ENCODE measurements at regions not wholly inside any gene's neighbourhood (a gene's known extent, or its start where the extent isn't known, plus 50 kb on each side); places are given as distances from the start of the nearest gene placed in this dataset.
"Not testable (repeated sequence)": the region's sequence is repeated elsewhere in the genome, so short reads cannot be mapped to it uniquely, and the experiment has no call there.

DNA sequence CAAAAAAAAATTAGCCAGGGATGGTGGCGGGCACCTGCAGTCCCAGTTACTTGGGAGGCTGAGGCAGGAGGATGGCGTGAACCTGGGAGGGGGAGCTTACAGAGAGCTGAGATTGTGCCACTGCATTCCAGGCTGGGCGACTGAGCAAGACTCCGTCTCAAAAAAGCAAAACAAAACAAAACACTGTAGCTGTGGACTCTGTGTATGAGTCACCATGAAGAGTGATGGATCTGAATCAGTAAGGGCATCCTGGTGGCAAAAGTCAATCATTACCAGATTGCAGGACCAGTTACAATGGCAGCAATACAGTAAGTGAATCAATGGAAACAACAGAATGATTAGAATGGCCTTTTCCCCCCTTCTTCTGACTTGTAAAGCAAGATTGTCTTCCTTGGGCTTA is 113.7 kb upstream of the CCDC180 start:
- TF ChIP-seq, protein P1, sequence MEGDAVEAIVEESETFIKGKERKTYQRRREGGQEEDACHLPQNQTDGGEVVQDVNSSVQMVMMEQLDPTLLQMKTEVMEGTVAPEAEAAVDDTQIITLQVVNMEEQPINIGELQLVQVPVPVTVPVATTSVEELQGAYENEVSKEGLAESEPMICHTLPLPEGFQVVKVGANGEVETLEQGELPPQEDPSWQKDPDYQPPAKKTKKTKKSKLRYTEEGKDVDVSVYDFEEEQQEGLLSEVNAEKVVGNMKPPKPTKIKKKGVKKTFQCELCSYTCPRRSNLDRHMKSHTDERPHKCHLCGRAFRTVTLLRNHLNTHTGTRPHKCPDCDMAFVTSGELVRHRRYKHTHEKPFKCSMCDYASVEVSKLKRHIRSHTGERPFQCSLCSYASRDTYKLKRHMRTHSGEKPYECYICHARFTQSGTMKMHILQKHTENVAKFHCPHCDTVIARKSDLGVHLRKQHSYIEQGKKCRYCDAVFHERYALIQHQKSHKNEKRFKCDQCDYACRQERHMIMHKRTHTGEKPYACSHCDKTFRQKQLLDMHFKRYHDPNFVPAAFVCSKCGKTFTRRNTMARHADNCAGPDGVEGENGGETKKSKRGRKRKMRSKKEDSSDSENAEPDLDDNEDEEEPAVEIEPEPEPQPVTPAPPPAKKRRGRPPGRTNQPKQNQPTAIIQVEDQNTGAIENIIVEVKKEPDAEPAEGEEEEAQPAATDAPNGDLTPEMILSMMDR (IDR thresholded peaks at IDR 0.05), result not testable (repeated sequence)
- TF ChIP-seq, protein P2, sequence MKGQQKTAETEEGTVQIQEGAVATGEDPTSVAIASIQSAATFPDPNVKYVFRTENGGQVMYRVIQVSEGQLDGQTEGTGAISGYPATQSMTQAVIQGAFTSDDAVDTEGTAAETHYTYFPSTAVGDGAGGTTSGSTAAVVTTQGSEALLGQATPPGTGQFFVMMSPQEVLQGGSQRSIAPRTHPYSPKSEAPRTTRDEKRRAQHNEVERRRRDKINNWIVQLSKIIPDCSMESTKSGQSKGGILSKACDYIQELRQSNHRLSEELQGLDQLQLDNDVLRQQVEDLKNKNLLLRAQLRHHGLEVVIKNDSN (CRISPR knock-in tag; IDR thresholded peaks at IDR 0.05), result not testable (repeated sequence)
- TF ChIP-seq, protein P3, sequence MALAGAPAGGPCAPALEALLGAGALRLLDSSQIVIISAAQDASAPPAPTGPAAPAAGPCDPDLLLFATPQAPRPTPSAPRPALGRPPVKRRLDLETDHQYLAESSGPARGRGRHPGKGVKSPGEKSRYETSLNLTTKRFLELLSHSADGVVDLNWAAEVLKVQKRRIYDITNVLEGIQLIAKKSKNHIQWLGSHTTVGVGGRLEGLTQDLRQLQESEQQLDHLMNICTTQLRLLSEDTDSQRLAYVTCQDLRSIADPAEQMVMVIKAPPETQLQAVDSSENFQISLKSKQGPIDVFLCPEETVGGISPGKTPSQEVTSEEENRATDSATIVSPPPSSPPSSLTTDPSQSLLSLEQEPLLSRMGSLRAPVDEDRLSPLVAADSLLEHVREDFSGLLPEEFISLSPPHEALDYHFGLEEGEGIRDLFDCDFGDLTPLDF (CRISPR knock-in tag; IDR thresholded peaks at IDR 0.05), result not testable (repeated sequence)
- TF ChIP-seq, protein P4, sequence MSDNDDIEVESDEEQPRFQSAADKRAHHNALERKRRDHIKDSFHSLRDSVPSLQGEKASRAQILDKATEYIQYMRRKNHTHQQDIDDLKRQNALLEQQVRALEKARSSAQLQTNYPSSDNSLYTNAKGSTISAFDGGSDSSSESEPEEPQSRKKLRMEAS (CRISPR knock-in tag; IDR thresholded peaks at IDR 0.05), result not testable (repeated sequence)

Measured in WTC11 (cell line).